ENCODE measurements at regions not wholly inside any gene's neighbourhood (a gene's known extent, or its start where the extent isn't known, plus 50 kb on each side); places are given as distances from the start of the nearest gene placed in this dataset.
"Not testable (repeated sequence)": the region's sequence is repeated elsewhere in the genome, so short reads cannot be mapped to it uniquely, and the experiment has no call there.

- Histone ChIP-seq H3K4me1 (ENCODE audit: insufficient read depth, low read length, severe bottlenecking) (no peaks in the 10 kb centered on the region), H2AFZ (ENCODE audit: low read length) (no peak overlapping the region), H3K36me3 (ENCODE audit: insufficient read depth, low read length) (no peaks in the 10 kb centered on the region), H4K20me1 (ENCODE audit: insufficient read depth, low read length) (no peaks in the 10 kb centered on the region), H3K9me2 (ENCODE audit: low read depth, low read length) (no peaks in the 10 kb centered on the region), H3K4me2 (ENCODE audit: low read length) (no peak overlapping the region), H3K79me2 (ENCODE audit: insufficient read depth, low read length) (no peaks in the 10 kb centered on the region), H3F3A (ENCODE audit: insufficient read depth, low read length) (no peaks in the 10 kb centered on the region), H3K4me3 (ENCODE audit: low read depth, low read length, poor library complexity, severe bottlenecking) (no peak overlapping the region), H3K27me3 (ENCODE audit: insufficient read depth, low read length) (no peaks in the 10 kb centered on the region), H3K9ac (ENCODE audit: low read length) (no peak overlapping the region), H3K27ac (ENCODE audit: low read depth, low read length, poor library complexity, severe bottlenecking) (no peak overlapping the region), H3K9me3 (ENCODE audit: low read length) (no peaks in the 10 kb centered on the region)
- TF ChIP-seq EZH2 (IDR thresholded peaks at IDR 0.05; ENCODE audit: borderline replicate concordance, low read length) (no peak), CTCF (IDR thresholded peaks at IDR 0.05; ENCODE audit: low read length) (no peak)
Observed at GRCh38 chr17:71872843-71873485, 247.9 kb upstream of the SOX9 start.

- H4K20me1 ChIP-seq (ENCODE audit: insufficient read depth, low read length); H3K9me3 ChIP-seq (ENCODE audit: low read length); H3K4me3 ChIP-seq (ENCODE audit: low read depth, low read length, poor library complexity, severe bottlenecking): not testable (repeated sequence)
Observed at GRCh38 chr17:71874773-71875172, 246.0 kb upstream of the SOX9 start.

GRCh38 chr17:71878271-71878670, 242.5 kb upstream of the SOX9 start:
- Histone ChIP-seq H3K9me3 (ENCODE audit: low read length) (no peaks in the 10 kb centered on the region), H3F3A (ENCODE audit: insufficient read depth, low read length) (no peaks in the 10 kb centered on the region), H3K4me3 (ENCODE audit: low read depth, low read length, poor library complexity, severe bottlenecking) (no peak overlapping the region), H4K20me1 (ENCODE audit: insufficient read depth, low read length) (no peaks in the 10 kb centered on the region), H2AFZ (ENCODE audit: low read length) (no peak overlapping the region), H3K4me2 (ENCODE audit: low read length) (no peak overlapping the region), H3K4me1 (ENCODE audit: insufficient read depth, low read length, severe bottlenecking) (no peaks in the 10 kb centered on the region), H3K27me3 (ENCODE audit: insufficient read depth, low read length) (no peaks in the 10 kb centered on the region), H3K9me2 (ENCODE audit: low read depth, low read length) (no peaks in the 10 kb centered on the region), H3K9ac (ENCODE audit: low read length) (no peak overlapping the region), H3K79me2 (ENCODE audit: insufficient read depth, low read length) (no peaks in the 10 kb centered on the region), H3K27ac (ENCODE audit: low read depth, low read length, poor library complexity, severe bottlenecking) (no peak overlapping the region), H3K36me3 (ENCODE audit: insufficient read depth, low read length) (no peaks in the 10 kb centered on the region)
- TF ChIP-seq EZH2 (IDR thresholded peaks at IDR 0.05; ENCODE audit: borderline replicate concordance, low read length) (no peak), CTCF (IDR thresholded peaks at IDR 0.05; ENCODE audit: low read length) (no peak)

More at GRCh38 chr17:71874773-71875172, 246.0 kb upstream of the SOX9 start:
- H3K27ac ChIP-seq (ENCODE audit: low read depth, low read length, poor library complexity, severe bottlenecking); H3K9ac ChIP-seq (ENCODE audit: low read length); H3K27me3 ChIP-seq (ENCODE audit: insufficient read depth, low read length); H3K4me2 ChIP-seq (ENCODE audit: low read length); H2AFZ ChIP-seq (ENCODE audit: low read length); H3K4me1 ChIP-seq (ENCODE audit: insufficient read depth, low read length, severe bottlenecking); H3K9me2 ChIP-seq (ENCODE audit: low read depth, low read length); H3F3A ChIP-seq (ENCODE audit: insufficient read depth, low read length); H3K79me2 ChIP-seq (ENCODE audit: insufficient read depth, low read length); H3K36me3 ChIP-seq (ENCODE audit: insufficient read depth, low read length): not testable (repeated sequence)

GRCh38 chr17:71878998-71879397, 241.8 kb upstream of the SOX9 start:
- no peaks in the 10 kb centered on the region for H3F3A ChIP-seq (ENCODE audit: insufficient read depth, low read length)
- H3K27me3 ChIP-seq (ENCODE audit: insufficient read depth, low read length): no peaks in the 10 kb centered on the region
- no peak overlapping the region for H2AFZ ChIP-seq (ENCODE audit: low read length)
- no peak overlapping the region for H3K4me3 ChIP-seq (ENCODE audit: low read depth, low read length, poor library complexity, severe bottlenecking)
- H3K9ac ChIP-seq (ENCODE audit: low read length): no peak overlapping the region
- H3K9me3 ChIP-seq (ENCODE audit: low read length): no peaks in the 10 kb centered on the region
- TF ChIP-seq CTCF (IDR thresholded peaks at IDR 0.05; ENCODE audit: low read length): no peak
- no peak for TF ChIP-seq EZH2 (IDR thresholded peaks at IDR 0.05; ENCODE audit: borderline replicate concordance, low read length)
- H3K4me2 ChIP-seq (ENCODE audit: low read length): no peak overlapping the region
- H3K4me1 ChIP-seq (ENCODE audit: insufficient read depth, low read length, severe bottlenecking): no peaks in the 10 kb centered on the region
- no peaks in the 10 kb centered on the region for H3K9me2 ChIP-seq (ENCODE audit: low read depth, low read length)
- H3K27ac ChIP-seq (ENCODE audit: low read depth, low read length, poor library complexity, severe bottlenecking): no peak overlapping the region
- H3K79me2 ChIP-seq (ENCODE audit: insufficient read depth, low read length): no peaks in the 10 kb centered on the region
- no peaks in the 10 kb centered on the region for H4K20me1 ChIP-seq (ENCODE audit: insufficient read depth, low read length)
- H3K36me3 ChIP-seq (ENCODE audit: insufficient read depth, low read length): no peaks in the 10 kb centered on the region

All from OCI-LY1 (cell line).